GM23338 (cell line): ENCODE measurements at regions not wholly inside any gene's neighbourhood (a gene's known extent, or its start where the extent isn't known, plus 50 kb on each side); places are given as distances from the start of the nearest gene placed in this dataset.

Experiments used
- ATAC-seq: fragments of 200-7000 bp; cut with Tn5 transposase; 3 replicates; pipeline ENCODE4 v1.9.1; 2020
- DNase-seq: peaks from one replicate; pipeline ENCODE4 v3.0.0-alpha.2; 2015; ENCODE audit warnings: low spot score
- H2AFZ ChIP-seq: fragments of 200-600 bp; sonication (generic); 2 replicates; pipeline ENCODE4 v1.8.0; 2016; ENCODE audit warnings: antibody characterized with exemption, mild to moderate bottlenecking, moderate library complexity
- H3F3A ChIP-seq: fragments of 200-600 bp; sonication (generic); replicated peaks from 2 replicates; pipeline ENCODE4 v1.8.0; 2017; ENCODE audit warnings: antibody characterized with exemption, mixed run types, low read depth
- H3K27ac ChIP-seq: fragments of 200-600 bp; sonication (generic); 2 replicates; pipeline ENCODE4 v1.6.1; 2016; ENCODE audit warnings: low read depth
- H3K27me3 ChIP-seq: fragments of 200-600 bp; sonication (generic); 2 replicates; pipeline ENCODE4 v1.8.0; 2016; ENCODE audit warnings: mild to moderate bottlenecking, mixed run types, moderate library complexity; ENCODE audit not compliant: insufficient read depth
- H3K36me3 ChIP-seq: fragments of 200-600 bp; sonication (generic); 2 replicates; pipeline ENCODE4 v1.8.0; 2016; ENCODE audit warnings: mild to moderate bottlenecking; ENCODE audit not compliant: insufficient read depth
- H3K4me1 ChIP-seq: fragments of 200-600 bp; sonication (generic); 2 replicates; pipeline ENCODE4 v1.8.0; 2016; ENCODE audit warnings: mild to moderate bottlenecking, moderate library complexity; ENCODE audit not compliant: insufficient read depth
- H3K4me2 ChIP-seq: fragments of 200-600 bp; sonication (generic); 2 replicates; pipeline ENCODE4 v1.7.1; 2017; ENCODE audit warnings: mixed run types
- H3K4me3 ChIP-seq: fragments of 200-600 bp; sonication (generic); 2 replicates; pipeline ENCODE4 v1.6.1; 2016; ENCODE audit warnings: mixed run types
- H3K79me2 ChIP-seq: fragments of 200-600 bp; sonication (generic); replicated peaks from 2 replicates; pipeline ENCODE4 v1.8.0; 2017; ENCODE audit warnings: mild to moderate bottlenecking; ENCODE audit not compliant: insufficient read depth
- H3K9me2 ChIP-seq: fragments of 200-600 bp; sonication (generic); 2 replicates; pipeline ENCODE4 v1.8.0; 2017; ENCODE audit not compliant: insufficient read depth
- H4K20me1 ChIP-seq: fragments of 200-600 bp; sonication (generic); replicated peaks from 2 replicates; pipeline ENCODE4 v1.8.0; 2017; ENCODE audit warnings: mild to moderate bottlenecking; ENCODE audit not compliant: insufficient read depth
- H3K27ac Mint-ChIP-seq: 2 replicates; pipeline ENCODE4 v1.8.0; 2020; ENCODE audit warnings: inconsistent platforms, mild to moderate bottlenecking, moderate library complexity, mixed read lengths
- H3K27me3 Mint-ChIP-seq: 3 replicates; pipeline ENCODE4 v1.8.0; 2022; ENCODE audit warnings: low read depth, mild to moderate bottlenecking, moderate library complexity, mixed read lengths, inconsistent platforms; ENCODE audit not compliant: insufficient read depth, poor library complexity
- H3K36me3 Mint-ChIP-seq: 3 replicates; pipeline ENCODE4 v1.8.0; 2021; ENCODE audit warnings: low read depth, mild to moderate bottlenecking, inconsistent platforms, moderate library complexity, mixed read lengths
- H3K4me1 Mint-ChIP-seq: 3 replicates; pipeline ENCODE4 v1.8.0; 2020; ENCODE audit warnings: mild to moderate bottlenecking, inconsistent platforms, mixed read lengths
- H3K4me3 Mint-ChIP-seq: 3 replicates; pipeline ENCODE4 v1.8.0; 2021; ENCODE audit warnings: moderate library complexity, mild to moderate bottlenecking, inconsistent platforms, mixed read lengths
- H3K9me3 Mint-ChIP-seq: 3 replicates; pipeline ENCODE4 v1.8.0; 2020; ENCODE audit warnings: moderate library complexity, mild to moderate bottlenecking, inconsistent platforms, mixed read lengths
- CTCF ChIP-seq, 2 experiments: fragments of 200-600 bp in 1 of 2; sonication (generic) in 1 of 2; conservative IDR thresholded peaks; 2 replicates each; pipeline versions ENCODE4 v1.5.1 to v1.6.1; 2016 to 2017; ENCODE audit warnings: antibody characterized with exemption in 2 of 2, low read depth in 2 of 2, mild to moderate bottlenecking in 2 of 2, moderate library complexity in 1 of 2
- ETS1 ChIP-seq: IDR thresholded peaks from 2 replicates; pipeline ENCODE4 v1.6.1; 2016; ENCODE audit warnings: antibody characterized with exemption
- EZH2 ChIP-seq: fragments of 200-600 bp; sonication (generic); IDR thresholded peaks from one replicate; pipeline ENCODE4 v1.8.0; 2017; ENCODE audit warnings: antibody characterized with exemption, mild to moderate bottlenecking, low read depth; ENCODE audit not compliant: unreplicated experiment
- EZH2phosphoT487 ChIP-seq: fragments of 200-600 bp; sonication (generic); IDR thresholded peaks from one replicate; pipeline ENCODE4 v1.8.1; 2018; ENCODE audit warnings: antibody characterized with exemption; ENCODE audit not compliant: unreplicated experiment
- JUNB ChIP-seq: IDR thresholded peaks from one replicate; pipeline ENCODE4 v1.6.1; 2016; ENCODE audit warnings: antibody characterized with exemption; ENCODE audit not compliant: unreplicated experiment
- REST ChIP-seq: IDR thresholded peaks from one replicate; pipeline ENCODE4 v1.6.1; 2018; ENCODE audit warnings: antibody characterized with exemption; ENCODE audit not compliant: unreplicated experiment
- STAT1 ChIP-seq: IDR thresholded peaks from one replicate; pipeline ENCODE4 v1.6.1; 2016; ENCODE audit warnings: antibody characterized with exemption; ENCODE audit not compliant: unreplicated experiment
- ZNF114 ChIP-seq: fragments of 250-450 bp; sonication (Bioruptor Pico); IDR thresholded peaks from 2 replicates; pipeline ENCODE4 v1.5.0; 2020; ENCODE audit warnings: mild to moderate bottlenecking, moderate library complexity
- ZNF462 ChIP-seq: fragments of 250-450 bp; sonication (Bioruptor Pico); IDR thresholded peaks from 2 replicates; pipeline ENCODE4 v1.5.0; 2020; ENCODE audit warnings: mild to moderate bottlenecking, moderate library complexity

- TF ChIP-seq REST (no peak), ZNF114 (CRISPR knock-in tag) (no peak), CTCF (conservative IDR thresholded peaks at IDR 0.05; ENCODE audit: low read depth in 2 of 2) (no peak)
Measured at GRCh38 chr9:80387828-80388227, 816.1 kb downstream of the TLE4 start (continued).

GRCh38 chr9:80385246-80385645, 813.5 kb downstream of the TLE4 start:
- Histone ChIP-seq H3K27me3 (no peaks in the 10 kb centered on the region), H3K4me1 (peaks cover 11% of the 10 kb centered on the region; the same call in 1 of the 2 replicates), H3K9me2 (no peaks in the 10 kb centered on the region), H3K4me2 (peak overlapping the region; percentile 9), H3K27ac (no peak overlapping the region), H2AFZ (no peak overlapping the region; the same call in 1 of the 2 replicates), H3K79me2 (no peaks in the 10 kb centered on the region), H4K20me1 (no peaks in the 10 kb centered on the region), H3F3A (no peaks in the 10 kb centered on the region), H3K36me3 (no peaks in the 10 kb centered on the region), H3K4me3 (no peak overlapping the region)
- H3K27ac Mint-ChIP-seq: no peak overlapping the region
- H3K4me1 Mint-ChIP-seq: peaks cover 6% of the 10 kb centered on the region; the same call in 2 of the 3 replicates
- ATAC-seq (no peak), DNase-seq (no peak)
- H3K4me3 Mint-ChIP-seq: no peak overlapping the region
- H3K9me3 Mint-ChIP-seq: no peaks in the 10 kb centered on the region; the same call in 2 of the 3 replicates
- H3K27me3 Mint-ChIP-seq: no peaks in the 10 kb centered on the region
- H3K36me3 Mint-ChIP-seq: no peaks in the 10 kb centered on the region
- TF ChIP-seq EZH2phosphoT487 (no peak), ZNF462 (CRISPR knock-in tag) (no peak), ETS1 (no peak), STAT1 (no peak), CTCF (conservative IDR thresholded peaks at IDR 0.05; ENCODE audit: low read depth in 2 of 2) (no peak), JUNB (no peak), EZH2 (no peak)
